ENCODE measurements at regions not wholly inside any gene's neighbourhood (a gene's known extent, or its start where the extent isn't known, plus 50 kb on each side); places are given as distances from the start of the nearest gene placed in this dataset.

- DNase-seq (ENCODE audit: low read depth in 2 of 2) = no peak
These were observed 60.3 kb upstream of the PDE10A start for GRCh38 chr6:165723326-165723725.

DNA sequence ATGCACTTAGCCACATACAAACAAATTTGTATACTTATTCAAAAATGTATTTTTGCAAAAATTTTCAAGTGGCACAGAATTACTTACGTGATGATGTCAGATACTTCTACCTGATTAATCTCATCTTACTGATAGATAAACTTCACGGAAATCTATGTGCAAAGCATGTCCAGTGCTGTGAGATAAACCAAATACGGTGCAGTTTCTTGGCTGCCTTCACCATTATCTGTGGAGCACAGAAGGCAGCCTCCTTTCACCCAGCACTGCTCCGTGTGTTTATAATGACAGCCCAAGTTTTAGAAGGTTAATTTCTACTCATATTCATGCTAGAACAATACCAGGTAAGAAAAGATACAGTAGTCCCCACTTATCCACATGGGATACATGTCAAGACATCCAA is 59.0 kb upstream of the PDE10A start:
- no peak for DNase-seq (ENCODE audit: low read depth in 2 of 2)

- no peak for DNase-seq (ENCODE audit: low read depth in 2 of 2)
These were observed 58.3 kb upstream of the PDE10A start for GRCh38 chr6:165721356-165721755.

DNA sequence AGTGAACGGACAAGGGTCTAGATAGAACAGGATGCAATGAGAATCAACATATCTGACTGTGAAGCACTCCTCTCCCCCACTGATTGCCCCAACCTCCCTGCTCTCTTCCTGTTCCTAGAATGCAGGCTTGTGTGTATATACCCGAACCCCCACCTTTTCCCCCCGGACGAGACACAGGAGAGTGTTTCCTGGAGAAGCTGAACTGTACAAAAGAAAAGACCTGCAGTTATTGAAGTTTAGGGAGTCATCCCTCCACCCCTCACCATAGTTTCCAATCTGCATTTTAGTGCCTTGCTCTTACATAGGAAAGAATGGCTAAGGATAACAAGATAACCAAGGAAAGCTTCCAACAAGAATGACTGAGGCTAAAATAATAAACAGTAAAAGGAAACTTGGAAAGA is 55.5 kb upstream of the PDE10A start:
- DNase-seq (ENCODE audit: low read depth in 2 of 2) = peak in 1 of 2 donors; percentile 47

DNA sequence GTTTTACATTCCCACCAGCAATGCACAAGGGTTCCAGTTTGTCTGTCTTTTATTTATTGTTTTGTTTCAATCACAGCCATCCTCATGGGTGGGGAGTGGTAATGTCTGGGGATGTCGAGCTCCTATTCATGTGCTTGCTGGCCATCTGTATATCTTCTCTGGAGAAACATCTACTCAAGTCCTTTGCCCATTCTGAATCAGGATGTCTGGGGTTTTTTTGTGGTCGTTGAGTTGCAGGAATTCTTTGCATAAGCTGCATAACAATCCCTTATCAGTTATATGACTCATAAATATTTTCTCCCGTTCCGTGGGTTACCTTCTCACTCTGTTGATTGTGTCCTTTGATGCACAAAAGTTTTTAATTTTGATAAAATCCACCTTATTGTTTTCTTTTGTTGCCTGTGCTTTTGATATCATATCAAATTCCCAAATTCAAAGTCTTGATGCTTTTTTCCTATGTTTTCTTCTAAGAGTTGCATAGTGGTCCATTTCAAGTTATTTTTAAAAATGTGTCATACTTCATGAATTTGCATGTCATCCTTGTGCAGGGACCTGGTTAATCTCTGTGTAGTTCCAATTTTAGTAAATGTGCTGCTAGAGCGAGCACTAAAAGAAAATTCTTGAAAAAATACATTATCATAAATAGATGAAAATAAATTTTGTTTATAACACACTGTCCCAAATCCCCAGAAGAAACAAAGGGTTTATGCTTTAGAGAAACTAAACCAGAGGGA is 54.9 kb upstream of the PDE10A start:
- DNase-seq (ENCODE audit: low read depth in 2 of 2) = no peak

DNA sequence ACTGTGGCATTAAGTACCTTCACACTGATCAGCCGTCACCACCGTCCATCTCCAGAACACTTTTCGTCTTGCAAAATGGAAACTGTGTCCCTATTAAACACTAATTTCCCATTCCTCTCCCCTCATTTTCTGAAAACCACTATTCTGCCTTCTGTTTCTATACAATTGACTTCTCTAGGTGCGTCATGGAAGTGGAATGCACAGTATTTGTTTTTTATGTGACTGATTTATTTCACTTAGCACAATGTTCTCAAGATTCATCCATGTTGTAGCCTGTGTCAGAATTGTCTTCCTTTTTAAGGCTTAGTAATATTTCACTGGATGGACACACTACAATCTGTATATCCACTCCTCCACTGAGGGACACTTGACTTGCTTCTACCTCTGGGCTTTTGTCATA is 53.8 kb upstream of the PDE10A start:
- DNase-seq (ENCODE audit: low read depth in 2 of 2) = no peak

- no peak for DNase-seq (ENCODE audit: low read depth in 2 of 2)
These were observed 52.4 kb upstream of the PDE10A start for GRCh38 chr6:165715428-165715827.

DNA sequence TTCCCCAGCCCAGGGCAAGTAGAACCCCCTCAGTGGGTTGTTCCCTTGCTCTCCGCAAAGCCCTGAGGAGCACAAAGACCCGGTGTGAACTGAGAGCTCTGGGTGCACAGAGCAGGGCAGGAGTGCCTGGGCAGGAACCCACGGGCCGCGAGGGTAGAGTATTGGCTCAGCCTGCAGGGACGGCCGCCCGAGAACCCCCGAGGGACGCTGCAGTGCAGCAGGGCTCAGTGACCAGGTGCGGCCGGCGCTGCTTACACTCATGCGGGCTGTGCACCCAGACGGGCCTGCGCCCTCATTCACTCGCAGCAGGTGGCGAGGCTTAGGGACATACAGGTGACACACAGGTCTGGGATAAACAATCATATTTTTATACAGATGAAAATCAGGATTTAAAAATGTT is 51.9 kb upstream of the PDE10A start:
- DNase-seq (ENCODE audit: low read depth in 2 of 2) = no peak

DNA sequence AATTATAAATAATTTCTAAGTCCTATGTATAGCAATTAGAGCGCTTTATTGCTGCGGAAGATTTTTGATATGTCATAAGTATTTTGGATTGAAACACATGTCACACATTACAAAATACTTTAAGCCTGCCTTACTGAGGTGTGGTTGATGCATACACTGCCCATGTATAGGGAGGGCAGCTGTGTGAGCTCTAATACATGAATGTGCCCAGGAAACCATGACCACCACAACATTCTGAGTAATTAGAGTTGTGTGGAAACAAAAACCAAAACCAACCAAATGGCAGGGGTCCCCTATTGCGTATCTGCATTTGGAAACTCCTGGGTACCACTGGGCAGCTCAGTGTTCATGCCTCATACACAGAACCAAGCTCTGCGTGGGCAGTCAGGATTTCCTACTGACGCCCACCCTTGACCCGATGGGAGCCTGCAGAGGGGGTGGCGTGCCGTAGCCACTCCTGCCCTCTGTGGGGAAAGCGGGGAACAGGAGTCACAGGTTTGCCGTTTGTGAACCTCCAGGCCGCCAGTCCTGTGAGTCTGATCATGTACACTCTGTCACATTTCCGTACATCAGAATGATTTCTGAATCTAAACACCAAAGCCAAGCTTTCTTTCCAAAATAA is 50.9 kb upstream of the PDE10A start:
- no peak for DNase-seq (ENCODE audit: low read depth in 2 of 2)

Data from lung microvascular endothelial cell (primary cell).